HEK293T (cell line): ENCODE measurements at regions not wholly inside any gene's neighbourhood (a gene's known extent, or its start where the extent isn't known, plus 50 kb on each side); places are given as distances from the start of the nearest gene placed in this dataset.

Experiments
- ARNT ChIP-seq: fragments of 450-650 bp; IDR thresholded peaks from 2 replicates; pipeline ENCODE4 v1.6.1; 2017; ENCODE audit warnings: mild to moderate bottlenecking
- BHLHE40 ChIP-seq: fragments of 450-650 bp; IDR thresholded peaks from 2 replicates; pipeline ENCODE4 v1.6.1; 2016; ENCODE audit warnings: mild to moderate bottlenecking, moderate library complexity, borderline replicate concordance
- CTBP1 ChIP-seq: fragments of 450-650 bp; IDR thresholded peaks from 2 replicates; pipeline ENCODE4 v1.6.1; 2016; ENCODE audit warnings: borderline replicate concordance
- FOXA1 ChIP-seq: fragments of 450-650 bp; IDR thresholded peaks from 2 replicates; pipeline ENCODE4 v1.6.1; 2016; ENCODE audit warnings: mild to moderate bottlenecking
- FOXK2 ChIP-seq: fragments of 450-650 bp; IDR thresholded peaks from 2 replicates; pipeline ENCODE4 v1.6.1; 2016; ENCODE audit warnings: mild to moderate bottlenecking
- HDGF ChIP-seq: fragments of 450-650 bp; IDR thresholded peaks from 2 replicates; pipeline ENCODE4 v1.6.1; 2017; ENCODE audit warnings: antibody characterized with exemption, borderline replicate concordance
- L3MBTL2 ChIP-seq: fragments of 450-650 bp; conservative IDR thresholded peaks from 2 replicates; pipeline ENCODE4 v1.6.1; 2016; ENCODE audit warnings: mild to moderate bottlenecking
- NFRKB ChIP-seq: fragments of 450-650 bp; IDR thresholded peaks from 2 replicates; pipeline ENCODE4 v1.6.1; 2016; ENCODE audit warnings: mild to moderate bottlenecking, moderate library complexity
- PKNOX1 ChIP-seq: fragments of 450-650 bp; IDR thresholded peaks from 2 replicates; pipeline ENCODE4 v1.6.1; 2016
- SP1 ChIP-seq: fragments of 450-650 bp; IDR thresholded peaks from 2 replicates; pipeline ENCODE4 v1.6.1; 2017
- SUZ12 ChIP-seq: fragments of 450-650 bp; IDR thresholded peaks from 2 replicates; pipeline ENCODE4 v1.6.1; 2016; ENCODE audit warnings: mild to moderate bottlenecking
- TARDBP ChIP-seq: fragments of 450-650 bp; IDR thresholded peaks from 2 replicates; pipeline ENCODE4 v1.6.1; 2016
- ZNF384 ChIP-seq: fragments of 450-650 bp; IDR thresholded peaks from 2 replicates; pipeline ENCODE4 v1.6.1; 2016

- no peak for TF ChIP-seq L3MBTL2
- no peak for TF ChIP-seq FOXK2
- TF ChIP-seq TARDBP = no peak
- no peak for TF ChIP-seq PKNOX1
- no peak for TF ChIP-seq SUZ12
- TF ChIP-seq CTBP1 = no peak
- TF ChIP-seq HDGF = no peak
- no peak for TF ChIP-seq BHLHE40
- no peak for TF ChIP-seq SP1
- TF ChIP-seq ZNF384 = no peak
- no peak for TF ChIP-seq NFRKB
- no peak for TF ChIP-seq ARNT
- no peak for TF ChIP-seq FOXA1
Observed at GRCh38 chr5:145163876-145164275, 671.3 kb downstream of the PRELID2 start.
